ENCODE measurements at regions not wholly inside any gene's neighbourhood (a gene's known extent, or its start where the extent isn't known, plus 50 kb on each side); places are given as distances from the start of the nearest gene placed in this dataset.

GRCh38 chr5:39891376-39891775 lies 466.6 kb upstream of the DAB2 start:
- Histone ChIP-seq H3K4me3 (no peak overlapping the region), H3K27ac (no peak overlapping the region)
- TF ChIP-seq, protein P1, sequence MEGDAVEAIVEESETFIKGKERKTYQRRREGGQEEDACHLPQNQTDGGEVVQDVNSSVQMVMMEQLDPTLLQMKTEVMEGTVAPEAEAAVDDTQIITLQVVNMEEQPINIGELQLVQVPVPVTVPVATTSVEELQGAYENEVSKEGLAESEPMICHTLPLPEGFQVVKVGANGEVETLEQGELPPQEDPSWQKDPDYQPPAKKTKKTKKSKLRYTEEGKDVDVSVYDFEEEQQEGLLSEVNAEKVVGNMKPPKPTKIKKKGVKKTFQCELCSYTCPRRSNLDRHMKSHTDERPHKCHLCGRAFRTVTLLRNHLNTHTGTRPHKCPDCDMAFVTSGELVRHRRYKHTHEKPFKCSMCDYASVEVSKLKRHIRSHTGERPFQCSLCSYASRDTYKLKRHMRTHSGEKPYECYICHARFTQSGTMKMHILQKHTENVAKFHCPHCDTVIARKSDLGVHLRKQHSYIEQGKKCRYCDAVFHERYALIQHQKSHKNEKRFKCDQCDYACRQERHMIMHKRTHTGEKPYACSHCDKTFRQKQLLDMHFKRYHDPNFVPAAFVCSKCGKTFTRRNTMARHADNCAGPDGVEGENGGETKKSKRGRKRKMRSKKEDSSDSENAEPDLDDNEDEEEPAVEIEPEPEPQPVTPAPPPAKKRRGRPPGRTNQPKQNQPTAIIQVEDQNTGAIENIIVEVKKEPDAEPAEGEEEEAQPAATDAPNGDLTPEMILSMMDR (IDR thresholded peaks at IDR 0.05): no peak
- no peak for DNase-seq (ENCODE audit: low spot score)

DNA sequence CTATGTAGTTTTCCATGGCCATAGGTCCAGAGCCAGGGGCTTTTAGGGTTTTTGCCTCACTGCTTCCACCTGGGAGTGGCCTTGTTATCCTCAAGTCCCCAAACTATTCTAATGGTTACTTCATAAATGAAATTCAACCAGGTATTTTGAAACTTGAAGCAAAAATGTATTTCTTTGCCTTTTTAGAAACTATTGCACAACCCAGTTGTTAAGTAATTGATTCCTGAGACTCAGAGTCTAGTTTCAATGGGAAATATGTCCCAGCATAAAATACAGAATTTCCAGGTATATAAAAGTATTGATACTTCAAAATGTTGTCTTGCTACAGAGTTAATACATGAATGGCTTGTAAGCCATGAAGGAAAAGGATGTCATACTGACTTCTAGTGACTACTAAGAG lies 456.2 kb upstream of the DAB2 start:
- Histone ChIP-seq H3K27ac (no peak overlapping the region), H3K4me3 (no peak overlapping the region)
- TF ChIP-seq, protein P1 (IDR thresholded peaks at IDR 0.05): no peak
- DNase-seq (ENCODE audit: low spot score): no peak

GRCh38 chr5:39877479-39877878 lies 452.7 kb upstream of the DAB2 start:
- H3K4me3 ChIP-seq: no peak overlapping the region
- no peak for DNase-seq (ENCODE audit: low spot score)
- TF ChIP-seq, protein P1 (IDR thresholded peaks at IDR 0.05): no peak
- H3K27ac ChIP-seq: no peak overlapping the region

- Histone ChIP-seq H3K27ac (no peak overlapping the region), H3K4me3 (no peak overlapping the region)
- TF ChIP-seq, protein P1 (IDR thresholded peaks at IDR 0.05): no peak
- DNase-seq (ENCODE audit: low spot score): no peak
Observed at GRCh38 chr5:39876146-39876545, 451.4 kb upstream of the DAB2 start.

DNA sequence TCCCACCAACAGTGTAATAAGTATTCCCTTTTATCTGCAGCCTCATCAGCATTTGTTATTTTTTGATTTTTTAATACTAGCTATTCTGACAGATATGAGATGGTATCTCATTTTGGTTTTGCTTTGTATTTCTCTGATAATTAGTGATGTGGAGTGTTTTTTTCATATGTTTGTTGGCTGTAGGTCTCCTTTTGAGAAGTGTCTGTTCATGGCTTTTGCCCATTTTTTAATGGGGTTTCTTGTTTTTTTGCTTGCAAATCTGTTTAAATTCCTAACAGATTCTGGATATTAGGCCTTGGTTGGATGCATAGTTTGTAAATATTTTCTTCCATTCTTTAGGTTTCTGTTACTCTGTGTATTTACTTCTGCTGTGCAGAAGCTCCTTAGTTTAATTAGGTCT lies 445.4 kb upstream of the DAB2 start:
- H3K27ac ChIP-seq: no peak overlapping the region

DNA sequence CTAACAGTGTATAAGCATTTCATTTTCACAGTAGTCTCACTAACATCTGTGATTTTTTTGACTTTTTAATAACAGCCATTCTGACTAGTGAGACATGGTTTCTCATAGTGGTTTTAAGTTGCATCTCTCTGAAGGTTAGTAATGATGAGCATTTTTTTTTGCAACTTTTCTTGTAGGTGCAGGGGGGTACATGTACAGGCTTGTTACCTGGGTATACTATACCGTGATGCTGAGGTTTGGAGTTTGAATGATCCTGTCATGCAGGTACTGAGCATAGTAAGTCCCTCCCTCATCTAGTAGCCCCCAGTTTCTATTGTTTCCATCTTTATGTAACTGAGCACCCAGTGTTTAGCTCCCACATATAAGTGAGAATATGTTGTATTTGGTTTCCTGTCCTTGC lies 444.6 kb upstream of the DAB2 start:
- DNase-seq (ENCODE audit: low spot score): no peak
- H3K27ac ChIP-seq: no peak overlapping the region
- TF ChIP-seq, protein P1 (IDR thresholded peaks at IDR 0.05): no peak
- no peak overlapping the region for H3K4me3 ChIP-seq

More for the DNA sequence above, 445.4 kb upstream of the DAB2 start:
- no peak for DNase-seq (ENCODE audit: low spot score)
- TF ChIP-seq, protein P1 (IDR thresholded peaks at IDR 0.05): no peak
- H3K4me3 ChIP-seq: no peak overlapping the region

GRCh38 chr5:39867923-39868322 lies 443.1 kb upstream of the DAB2 start:
- TF ChIP-seq, protein P1 (IDR thresholded peaks at IDR 0.05): no peak
- no peak overlapping the region for H3K27ac ChIP-seq
- no peak for DNase-seq (ENCODE audit: low spot score)
- no peak overlapping the region for H3K4me3 ChIP-seq

Measured in coronary artery (tissue), 2 donors.